GM21381 (cell line): ENCODE measurements at regions not wholly inside any gene's neighbourhood (a gene's known extent, or its start where the extent isn't known, plus 50 kb on each side); places are given as distances from the start of the nearest gene placed in this dataset.
"Not testable (repeated sequence)": the region's sequence is repeated elsewhere in the genome, so short reads cannot be mapped to it uniquely, and the experiment has no call there.

Experiments used
- ATAC-seq: cut with Tn5 transposase; IDR thresholded peaks from one replicate; pipeline ENCODE4 v1.9.1; 2021; ENCODE audit warnings: mild to moderate bottlenecking, moderate library complexity; ENCODE audit not compliant: unreplicated experiment

GRCh38 chr13:23003446-23003845 lies 177.3 kb upstream of the SGCG start:
- no peak for ATAC-seq

GRCh38 chr13:23007426-23007825 lies 173.4 kb upstream of the SGCG start:
- ATAC-seq, result no peak

GRCh38 chr13:23018143-23018542 lies 162.6 kb upstream of the SGCG start:
- no peak for ATAC-seq

GRCh38 chr13:23020246-23020843 lies 160.4 kb upstream of the SGCG start:
- ATAC-seq, result peak; percentile 84

- no peak for ATAC-seq
These were observed 158.9 kb upstream of the SGCG start for GRCh38 chr13:23021906-23022305.

GRCh38 chr13:23022704-23023103 lies 158.1 kb upstream of the SGCG start:
- no peak for ATAC-seq

- no peak for ATAC-seq
These were observed 154.7 kb upstream of the SGCG start for GRCh38 chr13:23025864-23026608.

- no peak for ATAC-seq
These were observed 141.4 kb upstream of the SGCG start for GRCh38 chr13:23039266-23039935.

- no peak for ATAC-seq
These were observed 138.6 kb upstream of the SGCG start for GRCh38 chr13:23042181-23042580.

- ATAC-seq, result no peak
These were observed 135.9 kb upstream of the SGCG start for GRCh38 chr13:23044906-23045305.

GRCh38 chr13:23050126-23050525 lies 130.7 kb upstream of the SGCG start:
- no peak for ATAC-seq

- not testable (repeated sequence) for ATAC-seq
These were observed 127.1 kb upstream of the SGCG start for GRCh38 chr13:23053711-23054110.

- ATAC-seq, result no peak
These were observed 121.6 kb upstream of the SGCG start for GRCh38 chr13:23059173-23059572.

- ATAC-seq, result no peak
These were observed 119.8 kb upstream of the SGCG start for GRCh38 chr13:23060959-23061358.

GRCh38 chr13:23067129-23067528 lies 113.7 kb upstream of the SGCG start:
- ATAC-seq, result no peak

GRCh38 chr13:23069566-23069965 lies 111.2 kb upstream of the SGCG start:
- ATAC-seq, result no peak

GRCh38 chr13:23074075-23074828 lies 106.5 kb upstream of the SGCG start:
- no peak for ATAC-seq

GRCh38 chr13:23081220-23081619 lies 99.6 kb upstream of the SGCG start:
- no peak for ATAC-seq

- ATAC-seq, result no peak
These were observed 98.9 kb upstream of the SGCG start for GRCh38 chr13:23081901-23082300.

GRCh38 chr13:23086968-23087623 lies 93.7 kb upstream of the SGCG start:
- no peak for ATAC-seq

- ATAC-seq, result no peak
These were observed 92.9 kb upstream of the SGCG start for GRCh38 chr13:23087880-23088279.
